Stimulated activated naive CD4-positive, alpha-beta T cell (primary cell): ENCODE measurements at regions not wholly inside any gene's neighbourhood (a gene's known extent, or its start where the extent isn't known, plus 50 kb on each side); places are given as distances from the start of the nearest gene placed in this dataset.

Source experiments
- DNase-seq, 6 experiments: peaks; one replicate each; lab custom pipeline; 2025; lab: John Stamatoyannopoulos, UW

DNA sequence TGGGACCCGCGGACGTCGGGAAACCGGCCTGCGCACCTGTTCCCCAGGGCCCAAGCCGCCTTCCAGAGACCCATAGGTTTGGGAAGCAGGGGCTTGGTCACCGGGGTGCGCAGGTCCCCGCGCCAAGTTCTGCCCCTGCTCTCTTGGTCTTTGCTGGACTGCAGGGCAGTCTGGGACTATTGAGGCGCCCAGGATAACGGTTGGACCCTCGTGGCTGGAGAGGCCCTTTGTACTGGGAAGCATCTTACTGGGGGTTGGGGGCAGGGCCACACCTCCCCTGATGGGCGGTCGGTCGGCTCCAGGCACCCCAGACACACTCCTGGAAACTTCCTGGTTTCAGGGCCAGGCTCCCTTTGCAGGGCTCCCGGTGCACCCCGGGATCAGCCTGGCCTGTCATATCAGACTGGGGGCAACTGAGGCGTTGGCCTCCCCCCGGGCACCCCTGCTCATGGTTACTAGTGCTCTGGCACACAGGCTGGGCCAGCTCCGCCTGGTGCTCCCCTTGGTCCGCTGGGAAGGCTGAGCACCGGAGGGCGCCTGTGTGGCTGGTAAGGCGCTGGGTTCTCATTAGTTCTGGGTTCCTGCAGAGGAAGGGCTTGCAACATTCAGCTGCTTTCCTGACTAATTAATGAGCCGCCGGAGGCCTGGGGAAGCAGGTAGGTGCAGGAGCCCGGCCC, 1250.5 kb downstream of the BRD1 start:
- no peak for DNase-seq

DNA sequence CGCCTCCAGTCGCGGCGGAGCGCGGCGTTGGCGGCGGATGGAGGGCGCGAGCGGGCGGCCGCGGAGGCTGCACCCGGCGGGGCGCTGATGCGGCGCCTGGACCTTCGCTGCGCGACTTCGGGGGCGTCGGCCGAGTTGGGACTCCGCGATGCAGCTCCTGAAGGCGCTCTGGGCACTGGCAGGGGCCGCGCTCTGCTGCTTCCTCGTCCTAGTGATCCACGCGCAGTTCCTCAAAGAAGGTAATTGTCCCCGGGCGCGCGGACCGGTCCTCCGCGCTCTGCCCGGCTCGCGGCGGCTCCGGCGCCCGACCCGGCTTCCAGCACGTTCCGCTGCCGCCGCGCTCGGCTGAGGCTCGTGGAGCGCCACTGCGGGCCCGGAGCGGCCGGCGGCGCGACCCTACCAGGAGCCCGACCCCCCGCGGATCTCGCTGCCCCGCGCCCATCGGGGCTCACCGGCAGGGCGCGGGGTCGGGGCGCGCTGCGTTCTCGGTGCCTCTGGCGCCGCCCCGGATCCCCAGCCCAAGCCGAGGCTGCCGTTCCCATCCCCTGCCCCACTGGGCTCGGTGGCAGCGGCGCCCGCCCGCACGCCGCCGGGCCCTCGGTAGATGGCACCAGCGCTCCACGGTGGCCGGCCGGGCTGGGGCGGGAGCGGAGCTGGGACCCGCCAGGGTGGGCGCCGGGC, 1251.2 kb downstream of the BRD1 start:
- DNase-seq = no peak

DNA sequence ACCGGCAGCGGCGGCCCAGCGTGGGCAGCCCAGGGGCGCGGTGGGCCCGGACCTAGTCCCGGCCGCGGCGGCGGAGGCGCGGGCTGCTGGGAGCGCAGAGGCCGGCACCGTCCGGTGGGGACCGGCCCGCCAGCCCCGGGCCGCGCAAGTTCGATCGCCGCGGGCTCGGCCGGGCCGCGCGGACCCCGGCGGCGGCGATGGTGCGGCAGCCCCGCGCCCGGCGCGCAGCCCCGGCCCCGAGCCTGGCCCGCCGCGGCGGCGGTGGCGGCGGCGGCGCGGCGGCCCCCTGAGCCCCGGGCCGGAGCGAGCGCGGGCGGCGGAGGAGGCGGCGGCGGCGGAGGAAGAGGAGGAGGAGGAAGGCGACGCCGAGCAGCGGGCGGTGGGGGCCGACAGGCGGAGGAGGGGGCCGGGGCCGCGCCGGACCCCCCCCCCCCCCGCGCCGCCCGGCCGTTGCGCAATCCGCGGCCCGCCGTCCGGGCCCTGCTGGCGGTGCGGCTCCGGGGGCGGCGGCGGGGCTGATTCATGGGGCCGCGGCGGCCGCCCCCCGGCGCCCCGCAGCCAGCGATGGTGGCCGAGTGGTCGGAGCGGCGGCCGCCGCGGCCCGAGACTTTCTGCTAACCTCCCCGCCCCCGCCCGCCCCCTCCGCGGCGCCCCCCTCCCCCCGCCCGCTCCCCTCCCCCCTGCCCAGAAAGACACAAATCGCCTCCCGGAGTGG, 1251.9 kb downstream of the BRD1 start:
- no peak for DNase-seq

DNA sequence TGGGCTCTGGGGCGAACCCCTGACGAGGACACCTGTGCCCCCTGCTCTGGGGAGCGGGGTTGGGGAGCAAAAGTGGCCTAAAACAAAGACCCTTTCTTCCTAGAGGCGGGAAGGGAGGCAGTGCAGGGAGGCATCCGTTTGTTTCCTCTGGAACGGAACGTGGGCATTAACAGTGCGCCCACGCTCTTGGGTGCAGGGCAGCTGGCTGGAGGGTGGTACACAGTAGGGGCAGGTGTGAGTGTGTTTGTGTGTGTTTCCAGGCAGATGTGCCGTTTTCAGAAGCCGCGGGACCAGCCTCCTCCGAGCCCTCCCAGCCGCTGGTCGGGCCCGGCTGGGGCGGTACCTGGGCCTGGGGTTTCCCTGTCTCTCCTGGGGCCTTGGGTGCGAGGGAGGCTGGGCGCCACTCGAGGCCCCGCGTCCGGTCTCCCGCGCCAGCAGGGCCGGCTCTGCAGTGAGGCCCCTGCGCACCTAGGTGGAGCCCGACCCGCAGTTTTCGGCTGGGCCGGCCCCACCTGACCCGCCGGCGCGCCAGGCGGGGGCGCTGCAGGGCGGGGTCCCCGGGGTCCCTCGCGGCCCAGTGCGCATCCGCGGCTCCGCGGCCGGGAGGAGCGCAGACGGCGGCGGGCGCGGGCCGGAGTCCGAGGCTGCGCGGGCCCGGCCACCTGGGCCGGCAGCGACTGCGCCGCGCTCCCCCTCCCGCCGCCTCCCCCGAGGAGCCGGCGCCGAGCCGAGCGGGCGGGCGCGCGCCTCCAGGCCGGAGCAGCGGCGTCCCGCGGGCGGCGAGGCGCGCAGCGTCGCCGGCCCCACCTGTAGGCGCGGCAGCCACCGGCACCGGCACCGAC, 1252.7 kb downstream of the BRD1 start:
- DNase-seq = no peak

DNA sequence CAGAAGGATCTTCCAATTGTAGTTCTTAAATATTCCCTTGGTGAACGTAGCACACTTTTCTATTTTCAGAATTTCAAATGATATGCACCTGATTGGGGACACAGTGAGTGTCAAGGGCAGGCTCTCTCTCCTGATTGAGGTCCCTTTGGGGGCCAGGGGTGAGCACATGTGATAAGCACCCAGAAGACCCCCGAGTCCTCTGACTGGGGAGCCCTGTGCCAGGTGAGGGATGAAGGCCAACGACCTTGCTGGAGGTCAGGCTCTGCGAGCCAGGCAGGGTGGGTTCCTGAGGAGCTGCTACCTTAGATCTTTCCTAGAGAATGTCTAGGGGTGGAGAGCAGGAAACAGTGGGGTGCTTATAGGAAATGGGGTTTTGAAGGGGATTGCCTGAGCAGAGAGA, 1253.9 kb downstream of the BRD1 start:
- DNase-seq = no peak

DNA sequence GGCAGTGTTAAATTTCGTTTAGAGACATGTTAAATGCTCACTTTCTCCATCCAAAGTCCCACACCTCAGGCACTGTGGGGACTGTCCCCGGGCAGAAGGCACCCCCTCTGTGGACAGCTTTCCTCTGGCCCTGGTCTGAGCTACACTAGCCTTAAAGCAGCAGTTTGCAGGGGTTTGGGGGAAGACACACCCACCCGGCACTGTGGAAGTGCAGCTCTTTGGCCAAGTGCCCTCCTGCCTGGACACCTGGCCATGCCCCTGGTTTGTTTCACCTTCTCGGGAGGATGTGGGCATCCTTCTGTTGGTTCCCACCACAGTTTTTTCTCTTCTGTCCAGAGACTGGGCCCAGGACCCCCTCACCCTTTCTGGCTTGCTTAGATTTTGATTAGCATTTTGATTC, 1254.7 kb downstream of the BRD1 start:
- no peak for DNase-seq

DNA sequence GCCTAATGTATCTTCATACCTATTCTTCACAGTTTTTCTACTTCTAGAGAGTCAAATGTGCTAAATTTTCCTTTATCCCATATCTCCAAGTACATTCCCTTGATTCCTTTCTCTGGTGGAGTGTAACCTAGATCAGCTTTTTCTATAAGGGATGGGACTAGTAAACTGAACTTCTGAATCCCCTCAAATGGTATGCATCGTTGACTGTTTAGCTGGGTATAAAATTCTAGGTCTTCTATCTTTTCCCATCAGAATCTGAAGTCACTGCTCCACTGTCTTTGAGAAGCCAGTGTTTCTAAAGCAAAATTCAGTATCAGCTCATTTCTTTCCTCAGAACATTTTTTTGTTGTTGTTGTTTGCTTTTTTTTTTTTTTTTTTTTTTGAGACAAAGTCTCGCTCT, 1256.8 kb downstream of the BRD1 start:
- DNase-seq = no peak

DNA sequence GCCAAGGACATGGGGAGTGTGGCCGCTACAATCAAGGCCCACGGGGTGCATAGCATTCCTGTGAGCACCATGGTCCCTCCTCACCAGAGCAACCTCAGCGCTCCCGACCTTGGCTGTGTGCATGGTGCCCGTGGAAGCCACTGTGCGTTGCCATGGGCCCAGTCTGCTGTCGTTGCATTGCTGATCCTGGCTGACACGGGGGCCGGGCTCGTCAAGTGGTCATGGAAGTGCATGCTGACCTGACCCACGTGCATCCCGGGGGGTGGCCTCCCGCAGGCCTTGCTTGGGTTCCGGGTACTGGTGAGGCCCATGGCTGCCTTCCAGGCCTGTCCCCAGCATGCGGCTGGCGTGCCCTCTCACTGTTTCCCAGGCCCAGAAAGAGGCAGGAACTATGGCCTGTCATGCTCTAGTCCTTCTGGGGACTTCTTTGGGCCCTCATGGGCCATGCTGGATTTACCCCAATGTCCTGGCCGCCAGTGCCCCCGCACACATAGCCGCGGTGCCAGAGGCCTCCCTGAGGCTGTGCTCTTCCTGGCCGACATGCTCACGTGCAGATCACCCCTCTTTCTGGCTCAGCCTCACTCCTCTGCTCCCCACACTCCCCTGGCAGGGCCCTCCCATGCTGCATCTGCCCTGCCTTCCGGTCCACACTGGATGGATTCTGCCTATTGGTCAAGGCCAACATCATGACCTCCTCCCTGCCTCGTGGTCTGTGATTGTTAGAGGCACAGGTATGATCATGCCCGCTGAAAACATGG, 1258.0 kb downstream of the BRD1 start:
- no peak for DNase-seq

DNA sequence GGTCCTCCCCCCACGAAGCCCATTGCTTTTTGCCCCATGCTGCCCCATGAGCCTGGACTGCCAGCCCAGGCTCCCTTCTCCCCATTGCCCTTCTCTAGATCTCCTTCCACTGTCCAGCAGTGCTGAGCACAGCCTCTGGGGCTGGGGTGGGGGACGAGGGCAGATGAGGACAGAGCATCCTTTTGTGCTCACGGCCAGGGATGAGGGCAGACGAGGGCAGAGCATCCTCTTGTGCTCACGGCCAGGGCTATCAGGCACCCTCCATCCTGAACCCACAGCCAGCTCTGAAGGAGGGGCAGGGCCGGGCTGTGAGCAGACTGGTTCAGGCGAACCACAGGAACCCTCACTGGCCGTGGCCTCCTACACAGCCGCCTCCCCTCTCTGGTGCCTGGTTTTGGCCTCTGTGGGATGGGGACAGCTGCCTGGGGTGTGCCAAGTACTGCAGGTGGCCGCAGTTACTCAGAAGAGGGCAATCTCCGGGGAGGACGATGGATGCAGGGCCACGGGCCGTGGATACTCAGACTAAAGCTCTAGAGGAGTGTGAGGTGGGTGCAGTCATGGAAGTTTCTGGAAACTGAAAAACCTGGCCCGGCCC, 1258.8 kb downstream of the BRD1 start:
- DNase-seq = no peak

DNA sequence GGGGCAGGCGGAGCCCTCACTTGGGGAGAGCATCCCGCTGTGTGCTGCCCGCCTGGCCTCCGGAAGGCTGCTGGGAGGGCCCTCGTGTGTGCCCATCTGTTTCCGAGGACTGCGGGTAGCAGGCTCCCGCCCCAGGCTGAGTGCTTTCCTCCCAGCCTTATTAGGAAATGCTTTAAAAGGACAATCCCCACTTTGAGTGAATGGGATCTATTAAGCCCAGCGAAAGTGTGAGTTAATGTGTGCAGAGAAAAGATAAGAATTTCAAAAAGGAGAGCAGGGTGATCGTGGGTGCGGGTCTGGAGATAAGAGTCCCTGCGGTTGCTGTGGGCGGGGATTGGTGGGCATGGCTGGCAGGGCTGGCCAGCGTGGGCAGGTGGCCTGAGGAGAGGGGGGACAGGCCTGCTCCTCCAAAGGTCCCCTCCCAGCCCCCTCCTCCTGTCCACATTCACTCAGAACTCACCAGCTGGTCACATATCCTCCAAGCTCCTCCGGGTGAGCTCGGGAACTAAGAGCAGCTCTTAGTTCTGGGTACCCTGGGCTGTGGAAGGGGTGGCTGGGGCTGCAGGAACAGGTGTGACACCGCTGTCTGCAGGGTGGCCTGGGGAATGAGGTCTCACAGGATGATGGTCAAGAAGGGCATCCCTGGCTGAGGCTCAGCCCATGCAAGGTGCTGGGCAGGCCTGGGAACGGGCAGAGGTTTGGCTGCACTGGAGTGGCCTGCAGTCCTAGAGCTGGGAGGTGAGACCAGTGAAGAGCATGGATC, 1260.3 kb downstream of the BRD1 start:
- no peak for DNase-seq

DNA sequence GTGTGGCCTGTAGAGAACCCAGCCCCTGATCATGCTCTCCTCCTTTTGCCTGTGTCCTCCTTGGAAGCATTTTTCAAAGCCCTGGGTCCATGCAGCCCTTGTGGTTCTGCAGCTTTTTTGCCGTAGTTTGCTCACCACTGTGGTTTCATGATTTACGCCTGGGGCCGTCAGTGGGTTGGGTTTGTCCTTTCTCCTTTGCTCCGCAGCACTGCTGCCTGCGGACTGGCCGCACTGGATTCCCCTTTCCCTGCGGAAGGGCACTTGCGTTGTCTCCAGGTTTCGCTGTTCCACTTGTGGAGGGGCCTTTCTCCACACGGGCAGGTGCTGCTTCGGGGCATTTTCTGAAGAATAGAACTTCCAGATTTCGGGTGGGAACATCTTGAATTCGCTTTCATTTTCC, 1260.9 kb downstream of the BRD1 start:
- DNase-seq = no peak

DNA sequence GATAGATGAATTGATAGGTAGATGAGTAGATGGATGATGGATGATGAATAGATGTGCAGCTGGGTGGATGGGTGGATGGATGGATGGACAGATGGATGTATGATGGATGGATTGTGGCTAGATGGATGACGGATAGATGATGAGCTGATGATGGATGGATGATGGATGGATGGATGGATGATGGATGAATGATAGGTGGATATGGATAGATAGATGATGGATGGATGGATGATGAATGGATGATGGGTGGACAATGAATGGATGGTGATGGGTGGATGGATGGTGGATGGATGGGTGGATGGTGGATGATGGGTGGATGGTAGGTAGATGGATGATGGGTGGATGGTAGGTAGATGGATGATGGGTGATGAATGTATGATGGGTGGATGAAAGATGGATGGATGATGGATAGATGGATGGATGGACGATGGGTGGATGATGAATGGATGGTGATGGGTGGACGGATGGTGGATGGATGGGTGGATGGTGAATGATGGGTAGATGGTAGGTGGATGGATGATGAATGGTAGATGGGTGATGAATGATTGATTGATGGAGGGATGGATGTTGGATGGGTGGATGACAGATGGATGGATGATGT, 1261.7 kb downstream of the BRD1 start:
- no peak for DNase-seq

DNA sequence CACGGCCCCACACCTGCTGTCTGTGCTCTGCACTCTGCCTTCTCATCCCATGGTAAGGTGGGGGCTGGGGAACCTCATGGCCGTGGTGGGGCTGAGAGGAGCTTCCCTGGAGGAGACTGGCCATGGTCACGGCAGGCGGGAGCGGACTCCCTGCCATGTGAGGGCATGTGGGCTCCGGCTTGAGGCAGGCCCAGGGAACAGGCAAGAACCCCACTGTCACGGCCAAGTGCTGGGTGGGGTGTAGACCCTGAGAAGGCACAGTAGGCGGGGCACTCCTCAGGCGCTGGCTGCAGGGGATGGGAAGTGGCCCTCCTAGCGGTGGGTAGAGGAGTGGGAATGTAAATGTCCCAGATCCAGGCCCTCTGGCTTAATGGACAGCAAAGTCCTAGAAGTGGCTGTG, 1262.7 kb downstream of the BRD1 start:
- no peak for DNase-seq

DNA sequence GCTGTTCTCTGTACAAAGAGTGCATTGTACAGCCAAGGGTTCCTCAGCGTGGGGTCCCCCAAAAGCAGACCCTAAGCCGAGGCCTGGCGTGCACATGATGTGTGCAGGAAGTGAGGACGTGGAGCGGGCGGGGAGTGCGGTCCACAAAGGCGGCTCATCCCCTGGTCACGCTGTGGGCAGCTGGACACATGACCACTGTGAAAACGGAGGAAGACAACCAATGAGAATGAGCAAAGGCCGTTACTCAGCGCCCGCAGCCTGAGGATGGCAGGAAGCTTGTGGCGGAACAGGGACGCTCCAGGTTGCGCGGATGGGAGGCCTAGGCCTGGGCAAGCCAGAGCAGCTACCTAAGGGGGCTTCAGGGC, 1263.7 kb downstream of the BRD1 start:
- DNase-seq = no peak

DNA sequence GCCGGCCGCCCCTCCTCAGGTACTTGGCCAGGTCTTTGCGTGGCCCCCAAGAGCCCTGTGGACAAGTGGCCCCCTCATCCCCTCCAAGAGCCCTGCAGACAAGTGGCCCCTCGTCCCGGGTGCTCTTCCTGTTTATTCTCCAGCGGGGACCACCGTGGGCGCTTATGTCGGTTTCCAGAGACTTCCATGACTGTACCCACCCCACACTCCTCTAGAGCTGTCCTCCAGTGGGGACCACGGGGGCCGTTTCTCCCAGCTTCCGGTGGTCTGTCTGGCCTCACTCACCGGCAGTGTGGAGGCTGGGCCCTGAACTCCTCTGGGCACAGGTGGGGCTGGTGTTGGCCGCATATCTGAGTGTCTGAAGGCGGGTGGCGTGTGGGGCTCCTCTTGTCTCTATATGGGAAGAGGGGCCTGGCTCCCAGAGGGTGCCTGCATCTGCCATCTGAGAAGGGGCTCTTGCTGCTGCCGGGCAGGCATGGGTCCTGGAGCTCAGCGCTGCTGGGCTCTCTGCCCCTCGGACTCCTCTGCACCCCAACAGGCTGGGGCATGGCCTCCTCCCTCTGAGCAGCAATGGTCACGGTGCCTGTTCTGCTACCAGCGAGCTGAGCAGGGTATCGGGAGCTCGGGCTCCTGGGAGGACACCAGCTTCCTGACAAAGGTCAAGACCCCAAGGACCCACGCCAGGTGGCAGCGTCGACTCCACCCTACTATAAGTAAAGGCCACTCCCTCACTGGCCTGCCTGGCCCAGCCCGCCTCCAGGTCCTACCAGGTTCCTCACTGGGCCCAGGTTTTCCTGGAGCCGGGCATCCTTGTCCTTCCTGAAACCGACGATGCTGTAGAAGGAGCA, 1264.3 kb downstream of the BRD1 start:
- no peak for DNase-seq

DNA sequence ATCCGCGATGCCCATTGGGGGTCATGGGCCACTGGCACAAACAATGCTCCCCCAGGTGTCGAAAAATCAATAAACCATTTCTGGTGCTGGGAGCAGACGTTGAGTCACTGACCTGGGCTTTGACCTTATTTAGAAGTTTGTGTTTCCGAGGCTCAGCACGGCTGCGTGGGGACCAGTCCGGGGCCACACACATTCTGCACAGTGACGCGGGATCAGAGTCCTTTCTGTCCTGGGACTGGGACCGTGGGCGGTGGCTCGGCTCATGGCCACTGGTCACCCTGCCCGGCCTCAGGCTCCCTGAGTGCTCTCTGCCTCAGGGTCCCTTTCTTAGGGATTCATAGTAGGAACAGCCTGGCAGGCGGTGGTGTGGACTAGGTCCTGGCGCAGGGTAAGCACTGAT, 1266.0 kb downstream of the BRD1 start:
- DNase-seq = no peak

DNA sequence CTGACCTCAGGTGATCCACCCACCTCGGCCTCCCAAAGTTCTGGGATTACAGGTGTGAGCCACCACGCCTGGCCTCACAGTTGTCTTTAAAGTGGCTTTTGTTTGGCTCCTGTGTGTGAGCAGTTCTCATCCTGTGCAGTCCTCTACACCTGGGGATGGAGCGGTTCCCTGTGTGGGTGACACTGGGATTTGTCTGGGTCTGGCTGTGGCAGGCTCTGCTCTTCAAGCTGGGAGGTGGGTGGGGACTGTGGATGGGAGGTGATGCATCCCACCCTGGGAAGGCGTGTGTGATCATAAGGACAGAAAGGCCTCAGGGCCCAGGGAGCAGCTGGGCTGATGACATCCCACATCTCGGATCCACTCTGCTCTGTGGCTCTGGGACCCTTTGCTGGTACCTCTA, 1266.8 kb downstream of the BRD1 start:
- DNase-seq = no peak

DNA sequence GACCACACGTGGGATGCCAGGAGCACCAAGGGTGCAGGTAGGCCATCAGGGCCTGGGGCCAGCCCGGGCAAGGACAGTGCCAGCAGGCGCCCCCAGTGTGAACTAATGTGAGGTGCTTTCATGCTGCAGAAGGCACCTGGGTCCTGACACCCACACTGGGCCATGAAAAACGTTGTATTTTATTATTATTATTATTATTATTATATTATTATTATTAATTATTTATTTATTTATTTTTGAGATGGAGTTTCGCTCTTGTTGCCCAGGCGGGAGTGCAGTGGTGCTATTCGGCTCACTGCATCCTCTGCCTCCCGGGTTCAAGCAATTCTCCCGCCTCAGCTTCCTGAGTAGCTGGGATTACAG, 1267.3 kb downstream of the BRD1 start:
- no peak for DNase-seq

DNA sequence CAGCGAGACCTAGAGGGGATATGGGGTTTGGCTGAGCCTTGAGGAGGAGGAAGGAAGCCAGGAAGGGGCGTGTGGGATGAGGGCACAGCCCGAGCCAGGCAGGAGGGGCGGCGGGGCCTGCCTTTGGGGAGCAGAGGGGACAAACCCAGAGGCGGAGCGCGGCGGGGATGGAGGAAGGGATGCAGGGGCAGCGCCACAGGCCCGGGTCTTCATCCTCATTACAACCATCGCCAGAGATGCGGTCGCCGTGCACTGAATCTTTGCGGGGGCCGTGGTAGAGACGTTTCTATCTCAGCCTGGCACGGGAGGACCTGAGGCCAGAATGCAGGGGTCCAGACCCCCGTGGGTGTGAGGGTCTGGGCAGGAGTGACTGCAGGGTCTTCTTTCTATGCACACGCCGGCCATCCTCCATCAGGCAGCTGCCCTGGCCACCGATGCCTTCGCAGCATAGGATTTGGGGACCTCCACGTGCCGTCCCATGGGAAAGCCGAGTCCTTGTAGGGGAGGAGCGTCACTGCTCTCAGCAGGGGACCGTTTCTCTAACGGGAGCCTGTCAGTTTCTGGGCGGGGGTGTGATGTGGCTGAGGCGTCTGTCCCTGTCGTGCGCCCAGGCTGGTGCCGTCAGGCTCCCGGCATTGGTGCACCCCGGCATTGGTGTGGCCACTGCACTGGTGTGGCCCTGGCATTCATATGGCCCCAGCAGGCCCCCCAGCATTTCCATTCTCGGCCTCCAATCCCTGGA, 1267.9 kb downstream of the BRD1 start:
- no peak for DNase-seq
